Stimulated activated CD4-positive, alpha-beta T cell treated with anti-CD3 and anti-CD28 coated beads, Interleukin-4, amount 100 ng/mL, for 48 hours (primary cell): ENCODE measurements at regions not wholly inside any gene's neighbourhood (a gene's known extent, or its start where the extent isn't known, plus 50 kb on each side); places are given as distances from the start of the nearest gene placed in this dataset.
"Not testable (repeated sequence)": the region's sequence is repeated elsewhere in the genome, so short reads cannot be mapped to it uniquely, and the experiment has no call there.

ENCODE experiments used
- DNase-seq, 2 donors: peaks; one replicate each; pipeline ENCODE4 v3.0.0-alpha.2; 2020; ENCODE audit warnings: low read depth in 2 of 2

DNA sequence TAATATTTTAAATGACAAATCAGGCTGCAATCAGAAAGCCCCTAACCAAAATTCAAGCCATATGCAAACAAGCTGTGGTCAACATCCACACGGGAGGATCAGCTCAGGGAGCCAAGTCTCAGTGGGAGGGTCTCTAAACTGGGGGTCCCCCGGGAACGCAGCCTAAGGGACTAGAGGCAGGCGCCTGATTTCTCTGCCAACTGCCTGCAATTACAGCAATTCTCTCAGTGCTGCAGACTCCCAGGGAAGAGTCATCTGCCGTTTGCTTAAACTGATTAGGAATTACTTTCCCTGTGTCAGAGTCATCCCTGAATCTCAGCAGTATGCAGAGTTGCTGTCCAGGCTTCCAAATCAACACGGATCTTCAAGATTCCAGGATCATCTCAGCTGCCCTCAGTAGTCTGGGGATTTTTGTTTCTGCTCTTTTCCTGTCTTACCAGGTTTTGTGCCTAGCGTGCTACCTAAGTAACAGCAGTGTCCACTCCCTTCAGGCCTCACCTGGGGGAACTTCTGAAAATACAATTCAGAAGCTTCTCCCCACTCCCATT lies 247.8 kb downstream of the RRAGC start:
- no peak for DNase-seq

- no peak for DNase-seq
Observed at GRCh38 chr1:38609166-38610025, 250.2 kb downstream of the RRAGC start.

DNA sequence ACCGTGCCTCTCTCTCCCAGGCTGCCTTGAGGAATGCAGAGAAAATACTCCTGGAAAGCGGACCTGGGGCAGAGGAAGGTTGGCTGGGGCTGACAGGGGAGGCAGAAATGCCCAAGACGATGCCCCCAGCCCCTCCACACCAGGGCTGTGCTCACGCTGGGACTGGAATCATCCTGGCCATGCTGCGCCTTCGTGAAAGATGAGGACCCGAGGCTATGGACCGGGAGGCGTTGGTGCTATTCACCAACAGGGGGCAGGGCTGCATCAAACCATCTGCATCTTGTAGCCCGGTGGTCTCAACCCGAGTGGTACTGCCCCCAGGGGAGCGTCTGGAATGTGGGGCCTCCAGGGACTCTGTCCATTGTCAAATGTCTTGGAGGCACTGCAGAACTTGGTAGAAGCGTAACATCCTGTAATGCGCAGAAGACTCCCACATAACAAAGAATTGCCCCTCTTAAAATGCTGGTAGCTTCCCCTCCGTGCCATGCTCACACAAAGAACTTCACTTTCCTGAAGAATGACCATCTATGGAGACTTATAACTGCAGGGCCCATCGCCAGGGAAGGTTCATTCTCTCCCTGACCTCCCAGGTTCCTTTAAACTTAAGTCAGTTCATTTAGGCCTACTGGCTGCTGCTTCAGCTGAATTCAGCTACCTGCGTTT lies 251.2 kb downstream of the RRAGC start:
- DNase-seq = peak in 1 of 2 donors; percentile 12

GRCh38 chr1:38607526-38607925 lies 252.0 kb downstream of the RRAGC start:
- no peak for DNase-seq

DNA sequence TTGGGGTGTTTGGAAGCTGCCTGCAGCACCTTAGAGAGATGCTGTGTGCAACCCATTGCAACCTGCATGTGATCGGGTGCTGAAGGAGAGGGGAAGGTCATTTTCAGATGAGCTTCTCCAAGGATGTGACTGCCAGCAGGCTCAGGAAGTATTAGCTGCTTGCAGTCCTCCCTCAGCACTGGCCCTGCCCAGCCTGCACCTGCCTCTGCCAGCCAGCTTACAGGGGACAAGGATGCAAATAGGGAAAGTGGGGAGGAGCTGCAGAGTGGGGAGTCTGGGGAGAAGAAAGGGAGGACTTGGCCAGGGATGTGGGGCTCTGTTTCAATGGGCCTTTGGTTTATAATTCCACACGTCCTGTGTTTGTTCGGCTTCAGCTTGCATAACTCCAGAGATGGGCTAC lies 254.5 kb downstream of the RRAGC start:
- no peak for DNase-seq

- DNase-seq = no peak
Observed at GRCh38 chr1:38603907-38604306, 255.7 kb downstream of the RRAGC start.

DNA sequence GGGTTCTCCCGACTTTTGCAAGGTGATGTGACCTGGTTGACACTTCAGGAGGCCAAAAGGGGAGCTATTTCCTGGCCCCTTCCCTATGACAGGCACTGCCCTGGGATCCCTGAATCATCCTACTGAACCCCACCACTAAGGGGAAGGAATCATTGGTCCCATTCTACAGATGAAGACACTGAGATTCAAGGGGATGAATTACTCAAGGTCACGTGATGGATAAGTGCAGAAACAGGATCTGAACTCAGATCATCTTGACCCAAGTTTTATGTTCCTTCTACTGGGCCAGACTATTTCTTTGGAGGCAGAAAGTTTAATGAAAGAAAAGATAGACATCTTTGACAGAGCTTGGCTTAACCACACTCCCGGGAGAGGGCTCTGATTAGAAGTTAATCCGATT lies 258.7 kb downstream of the RRAGC start:
- no peak for DNase-seq

DNA sequence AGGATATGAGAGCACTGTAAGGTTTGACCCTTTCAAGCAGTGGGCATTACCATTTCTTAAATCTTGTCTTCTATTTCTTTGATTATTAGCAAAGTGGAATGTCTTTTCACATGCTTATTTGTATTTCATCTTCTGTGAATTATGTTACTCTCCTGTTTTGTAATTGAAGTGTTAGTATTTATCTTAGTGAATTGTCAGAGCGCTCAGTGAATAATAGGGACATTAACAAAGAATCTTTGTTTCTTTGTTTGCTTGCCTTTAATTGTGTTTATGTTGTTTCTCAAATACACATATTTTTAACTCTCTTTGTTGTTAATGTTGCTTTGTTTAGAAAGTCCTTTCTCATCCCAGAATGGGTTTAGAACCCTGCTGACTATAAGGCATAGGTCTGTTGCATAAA lies 259.3 kb downstream of the RRAGC start:
- no peak for DNase-seq

GRCh38 chr1:38598118-38598517 lies 261.5 kb downstream of the RRAGC start:
- no peak for DNase-seq

DNA sequence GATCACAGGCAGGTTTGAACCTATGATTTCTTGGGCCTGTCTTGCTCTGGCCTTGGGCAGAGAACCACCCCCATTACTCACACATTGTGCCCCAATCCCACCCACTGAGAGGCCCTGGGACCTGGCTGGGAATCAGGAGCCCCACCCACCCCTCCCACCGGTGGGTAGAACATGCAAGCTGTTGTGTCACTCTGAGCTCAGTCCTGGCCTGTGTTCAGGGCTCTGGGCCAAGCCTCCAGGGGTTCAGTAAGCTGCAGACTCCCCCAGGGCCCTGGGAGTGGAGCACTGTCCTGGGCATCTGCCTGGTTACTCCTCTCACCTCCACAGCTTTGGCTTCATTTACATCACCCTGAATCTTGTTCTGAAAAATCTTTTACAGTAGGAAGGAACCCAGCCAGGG lies 270.5 kb downstream of the RRAGC start:
- DNase-seq = no peak

DNA sequence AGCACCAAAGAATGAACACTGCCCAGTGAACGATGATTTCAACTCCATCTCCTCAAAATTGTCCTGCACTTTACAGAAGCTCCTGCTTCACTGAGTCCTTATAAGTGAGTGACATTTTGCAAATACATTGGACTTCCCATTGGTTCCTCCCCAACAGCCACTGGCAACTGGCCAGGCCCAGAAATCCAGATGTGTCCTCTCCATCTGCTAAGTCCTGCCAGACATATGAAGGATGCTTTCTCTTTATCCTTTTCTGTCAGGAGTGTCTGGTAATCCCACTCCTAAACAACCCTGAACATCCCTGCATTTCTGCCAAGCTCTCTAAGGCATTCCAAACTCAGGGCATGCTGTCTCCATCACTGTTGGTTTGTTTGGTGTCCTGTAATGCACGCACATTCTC lies 271.8 kb downstream of the RRAGC start:
- DNase-seq = no peak

- DNase-seq = peak; percentile 30 to 49
Observed at GRCh38 chr1:38586993-38587646, 272.5 kb downstream of the RRAGC start.

DNA sequence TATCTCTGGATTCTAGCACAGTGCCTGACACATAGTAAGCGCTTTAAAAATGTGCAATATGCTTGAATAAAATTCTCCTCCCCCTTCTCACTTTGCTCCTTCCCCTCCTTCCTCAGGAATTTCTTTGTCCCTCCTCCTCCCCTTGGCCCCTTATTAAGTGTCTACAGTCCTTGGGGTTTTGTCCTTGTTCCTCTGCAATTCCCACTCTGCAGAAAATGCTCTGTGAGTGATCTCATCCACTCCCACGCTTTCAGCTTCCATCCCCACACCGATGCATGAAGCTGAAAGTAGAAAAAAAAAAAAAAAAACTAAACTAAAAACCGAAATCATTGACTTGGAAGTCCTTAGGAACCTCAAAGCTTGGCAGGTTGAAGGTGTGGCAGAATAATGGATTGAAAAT lies 273.6 kb downstream of the RRAGC start:
- DNase-seq = no peak

DNA sequence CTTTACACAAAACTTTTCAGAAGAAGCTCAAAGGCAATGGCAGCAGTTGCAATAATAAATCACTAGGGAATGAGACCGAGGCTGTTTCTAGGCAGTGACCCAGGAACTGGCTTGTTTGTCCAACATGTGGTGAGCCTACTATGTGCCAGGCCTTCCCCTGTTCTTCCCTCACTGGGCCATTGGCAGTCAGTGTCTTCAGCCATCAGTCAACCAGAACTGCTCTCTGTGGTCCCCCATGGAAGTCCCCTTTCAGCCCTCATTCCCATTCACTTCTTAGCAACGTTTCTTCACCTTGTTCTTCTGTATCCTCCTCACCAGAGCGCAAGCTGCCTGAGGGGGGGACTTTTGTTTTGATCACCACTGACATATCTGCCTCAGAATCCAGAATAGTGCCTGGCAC lies 274.1 kb downstream of the RRAGC start:
- no peak for DNase-seq

GRCh38 chr1:38584448-38585355 lies 274.9 kb downstream of the RRAGC start:
- DNase-seq = no peak

GRCh38 chr1:38583287-38583686 lies 276.3 kb downstream of the RRAGC start:
- not testable (repeated sequence) for DNase-seq

DNA sequence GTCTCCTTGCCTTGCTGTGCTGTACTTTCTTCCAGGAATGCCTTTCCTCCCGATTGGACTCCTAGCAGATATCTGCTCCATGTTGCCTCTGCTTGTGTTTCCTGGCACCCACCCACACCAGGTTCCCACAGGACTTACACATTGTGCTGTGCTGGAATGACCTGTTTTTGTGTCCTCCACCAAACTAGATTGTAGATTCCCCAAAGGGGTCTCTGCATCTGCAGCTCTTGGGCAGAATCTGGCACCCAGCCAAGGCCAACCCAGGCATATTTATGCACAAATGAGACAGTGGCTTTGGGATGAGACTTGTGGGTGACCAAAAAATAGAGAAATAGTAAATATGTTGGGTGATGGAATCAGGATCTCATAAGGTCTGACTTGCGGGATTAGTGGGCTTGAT lies 278.2 kb downstream of the RRAGC start:
- no peak for DNase-seq

- no peak for DNase-seq
Observed at GRCh38 chr1:38580594-38580993, 279.0 kb downstream of the RRAGC start.

GRCh38 chr1:38579056-38579455 lies 280.5 kb downstream of the RRAGC start:
- no peak for DNase-seq

- DNase-seq = no peak
Observed at GRCh38 chr1:38578271-38578951, 281.2 kb downstream of the RRAGC start.

GRCh38 chr1:38577937-38578270 lies 281.7 kb downstream of the RRAGC start:
- DNase-seq = no peak
